Stimulated activated naive CD4-positive, alpha-beta T cell (primary cell): ENCODE measurements at regions not wholly inside any gene's neighbourhood (a gene's known extent, or its start where the extent isn't known, plus 50 kb on each side); places are given as distances from the start of the nearest gene placed in this dataset.

Experiments used
- DNase-seq, 6 experiments: peaks; one replicate each; lab custom pipeline; 2025; lab: John Stamatoyannopoulos, UW

DNA sequence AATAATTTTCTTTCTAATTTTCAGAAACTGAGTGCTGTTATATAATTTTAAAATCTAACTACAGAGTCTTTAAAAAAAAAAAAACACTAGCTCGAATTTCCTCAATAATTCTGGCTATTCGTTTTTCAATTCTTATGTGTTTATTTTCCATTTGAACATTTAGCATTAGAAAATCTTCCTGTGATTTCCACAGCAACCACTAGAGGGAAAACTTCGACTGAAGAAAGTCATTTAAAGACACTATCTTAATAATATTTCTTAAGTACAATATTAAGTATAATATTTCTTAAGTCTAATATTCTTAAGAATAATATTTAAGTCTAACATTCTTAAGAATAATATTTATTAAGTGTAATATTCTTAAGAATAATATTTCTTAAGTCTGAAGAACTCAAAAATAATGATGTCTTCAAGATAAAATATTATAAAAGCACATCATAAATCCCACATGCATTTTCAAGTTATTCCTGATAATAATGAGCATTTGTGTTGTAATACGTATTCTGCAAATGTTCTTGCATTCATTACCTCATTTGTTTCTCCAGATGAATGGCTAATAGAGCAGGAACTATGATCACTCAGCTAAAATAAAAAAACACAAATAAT, 118.4 kb upstream of the WDR17 start:
- DNase-seq: peak in 1 of 6 experiments; percentile 5

DNA sequence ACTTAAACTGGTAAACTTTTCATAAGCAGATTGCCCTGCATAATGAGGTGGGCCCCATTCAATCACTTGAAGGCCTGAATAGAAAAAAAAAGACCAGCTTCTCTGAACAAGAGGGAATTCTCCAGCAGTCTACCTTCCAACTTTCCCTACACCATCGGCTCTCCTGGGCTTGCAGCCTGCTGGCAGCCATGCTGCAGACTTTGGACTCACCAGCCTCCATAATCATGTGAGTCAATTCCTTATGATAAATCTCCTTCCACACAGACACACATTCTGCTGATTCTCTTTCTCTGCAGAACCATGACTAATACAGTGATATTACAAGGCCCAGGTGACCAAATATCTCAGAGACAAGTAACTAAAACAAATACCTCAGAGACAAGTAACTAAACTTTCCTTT, 113.8 kb upstream of the WDR17 start:
- no peak for DNase-seq

DNA sequence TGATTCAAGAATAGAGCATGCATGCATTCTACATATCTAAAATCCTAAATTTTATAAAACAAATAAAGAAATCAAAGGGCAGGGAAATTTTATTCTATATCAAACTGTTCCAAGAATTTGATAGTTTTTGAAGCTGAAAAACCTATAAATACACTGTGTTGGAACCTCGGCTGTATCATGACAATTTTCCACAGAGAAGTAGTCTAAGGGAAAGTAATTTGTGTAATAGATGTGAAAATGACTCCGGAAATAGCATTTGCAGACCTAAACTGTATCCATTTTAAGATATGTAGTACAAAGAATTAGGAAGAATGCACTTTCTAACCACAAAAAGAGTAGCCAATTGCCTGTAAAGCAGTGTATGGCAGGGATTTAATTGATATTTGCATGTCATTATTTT, 112.5 kb upstream of the WDR17 start:
- no peak for DNase-seq

DNA sequence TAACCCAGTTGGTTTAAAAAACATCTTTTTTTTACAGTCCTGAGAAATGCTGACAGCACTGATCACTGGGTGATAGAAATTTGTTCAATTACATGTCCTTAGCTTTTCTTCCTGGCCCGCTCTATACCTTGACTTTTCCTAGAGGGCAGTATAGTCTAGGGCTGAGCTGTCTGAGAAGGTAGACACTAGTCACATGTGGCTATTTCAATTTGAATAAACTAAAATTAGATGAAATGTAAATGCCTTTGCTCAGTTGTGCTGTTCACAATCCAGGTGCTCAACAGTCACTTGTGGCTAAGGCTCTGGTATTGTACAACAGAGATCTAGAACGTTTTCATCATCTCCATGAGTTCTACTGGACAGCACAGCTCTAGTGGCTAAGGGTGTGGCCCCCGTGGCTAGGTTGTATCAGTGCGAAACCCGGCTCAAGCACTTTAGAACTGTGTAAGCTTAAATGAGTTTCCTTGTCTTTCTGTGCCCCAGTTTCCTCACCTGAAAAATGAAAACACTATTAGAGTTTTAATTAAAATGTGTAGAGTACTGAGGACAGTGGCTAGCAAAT, 111.6 kb upstream of the WDR17 start:
- DNase-seq: no peak

DNA sequence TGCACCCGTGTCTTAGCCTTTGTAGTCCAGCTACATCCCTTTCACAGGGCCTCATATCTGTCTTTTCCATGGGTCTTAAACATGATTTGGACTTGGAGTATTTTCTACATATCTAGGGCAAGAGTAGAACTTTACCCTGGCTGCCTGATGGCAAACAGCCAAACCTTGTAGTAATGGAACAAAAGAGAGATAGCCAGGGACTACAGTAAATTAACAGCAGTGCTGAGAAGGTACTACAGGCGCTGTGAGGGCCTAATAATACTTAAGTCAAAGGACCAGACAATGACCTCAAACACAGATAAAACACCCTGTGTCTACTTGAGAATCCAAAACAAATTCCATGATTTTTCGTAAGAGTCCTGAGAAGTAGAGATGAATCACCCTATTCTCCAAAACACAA, 111.0 kb upstream of the WDR17 start:
- DNase-seq: no peak

DNA sequence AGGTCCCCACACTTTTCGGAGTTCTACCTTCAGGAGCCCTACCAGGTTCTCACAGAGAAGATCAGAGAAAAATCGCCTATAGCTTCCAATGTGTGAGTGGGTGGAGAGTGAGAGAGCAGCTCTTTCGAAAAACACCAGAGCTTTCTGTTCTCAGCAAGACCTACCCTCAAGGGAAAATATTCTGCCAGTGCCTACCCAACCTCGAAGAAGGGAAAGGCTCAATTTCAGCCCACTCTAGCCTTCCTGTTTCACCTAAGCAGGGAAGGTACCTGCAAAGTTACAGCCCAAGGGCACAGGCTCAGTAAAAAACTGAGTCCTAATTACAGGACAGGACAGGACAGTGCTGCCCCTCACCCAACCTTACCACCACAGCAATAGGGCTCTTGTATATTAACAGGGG, 104.0 kb upstream of the WDR17 start:
- no peak for DNase-seq

DNA sequence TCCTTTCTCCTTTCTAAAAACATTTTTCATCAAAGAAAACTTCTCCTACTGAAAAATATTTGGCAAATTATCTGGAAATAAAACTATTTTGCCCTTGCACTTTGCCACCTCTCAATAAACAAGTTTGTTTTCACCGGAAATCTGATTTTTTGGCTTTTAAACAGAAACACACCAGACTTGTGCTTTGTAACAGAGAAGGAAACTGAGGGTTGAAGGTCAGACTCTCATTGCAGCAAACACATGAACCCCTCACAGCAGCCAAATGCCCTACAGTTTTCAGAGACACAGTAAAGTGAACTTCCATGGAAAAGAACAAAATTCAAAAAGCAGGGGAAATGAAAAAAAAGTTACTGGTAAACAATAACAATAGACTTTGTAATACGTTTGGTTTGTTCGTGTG, 95.6 kb upstream of the WDR17 start:
- no peak for DNase-seq

DNA sequence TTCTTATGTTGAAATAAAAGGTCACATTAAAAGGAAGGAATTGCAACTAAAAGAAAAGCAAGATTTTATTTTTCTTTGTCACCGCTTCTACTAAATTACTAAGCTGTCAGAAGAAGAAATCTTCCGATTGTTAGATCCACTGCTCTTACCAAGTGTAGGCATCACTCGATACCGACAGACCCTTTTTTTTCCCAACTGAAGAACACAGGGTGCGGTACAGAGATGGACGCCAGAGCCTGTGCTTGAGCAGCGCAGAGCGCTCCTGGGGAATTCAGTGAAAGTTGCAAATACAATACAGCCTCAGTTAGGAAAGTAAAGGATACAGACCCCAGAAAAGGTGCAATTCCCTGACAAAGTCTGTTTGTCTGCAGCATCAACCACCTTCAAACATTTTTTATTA, 94.9 kb upstream of the WDR17 start:
- no peak for DNase-seq

DNA sequence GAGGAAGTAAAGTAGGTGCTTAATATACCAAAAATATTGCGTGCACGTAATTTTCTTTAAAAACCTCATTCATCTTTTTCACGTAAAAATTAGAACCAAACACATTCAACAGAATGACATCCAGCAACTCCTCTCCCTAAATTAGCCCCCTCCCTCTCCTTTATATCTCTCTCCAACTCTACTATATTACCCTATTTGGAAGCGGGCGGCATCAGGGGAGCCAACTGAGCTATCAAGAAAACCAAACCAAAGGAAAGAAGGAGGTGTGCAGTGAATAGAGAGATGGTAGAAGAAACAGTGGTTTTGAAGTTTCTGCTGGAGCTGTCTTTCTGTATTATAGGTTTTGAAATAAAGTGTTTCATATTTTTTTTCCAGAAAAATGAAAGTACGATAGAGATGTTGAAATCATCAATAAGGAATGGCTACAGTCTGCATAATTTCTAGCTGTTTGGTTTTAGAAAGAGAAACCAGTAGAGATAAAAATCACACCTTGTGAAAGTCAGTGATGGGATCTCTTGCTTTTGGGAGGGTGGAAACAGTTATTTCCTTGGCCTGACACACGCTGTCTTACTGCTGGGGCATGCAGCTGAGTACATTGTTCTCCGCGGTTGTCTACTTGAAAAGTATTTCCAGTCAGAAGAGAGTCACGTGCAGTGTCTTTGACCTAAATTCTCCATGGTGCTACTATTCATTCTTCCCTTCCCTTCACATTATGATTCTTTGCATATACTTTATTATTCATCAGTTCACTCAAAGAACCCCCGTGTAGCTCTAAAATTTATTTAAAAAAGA, 94.1 kb upstream of the WDR17 start:
- DNase-seq: no peak

DNA sequence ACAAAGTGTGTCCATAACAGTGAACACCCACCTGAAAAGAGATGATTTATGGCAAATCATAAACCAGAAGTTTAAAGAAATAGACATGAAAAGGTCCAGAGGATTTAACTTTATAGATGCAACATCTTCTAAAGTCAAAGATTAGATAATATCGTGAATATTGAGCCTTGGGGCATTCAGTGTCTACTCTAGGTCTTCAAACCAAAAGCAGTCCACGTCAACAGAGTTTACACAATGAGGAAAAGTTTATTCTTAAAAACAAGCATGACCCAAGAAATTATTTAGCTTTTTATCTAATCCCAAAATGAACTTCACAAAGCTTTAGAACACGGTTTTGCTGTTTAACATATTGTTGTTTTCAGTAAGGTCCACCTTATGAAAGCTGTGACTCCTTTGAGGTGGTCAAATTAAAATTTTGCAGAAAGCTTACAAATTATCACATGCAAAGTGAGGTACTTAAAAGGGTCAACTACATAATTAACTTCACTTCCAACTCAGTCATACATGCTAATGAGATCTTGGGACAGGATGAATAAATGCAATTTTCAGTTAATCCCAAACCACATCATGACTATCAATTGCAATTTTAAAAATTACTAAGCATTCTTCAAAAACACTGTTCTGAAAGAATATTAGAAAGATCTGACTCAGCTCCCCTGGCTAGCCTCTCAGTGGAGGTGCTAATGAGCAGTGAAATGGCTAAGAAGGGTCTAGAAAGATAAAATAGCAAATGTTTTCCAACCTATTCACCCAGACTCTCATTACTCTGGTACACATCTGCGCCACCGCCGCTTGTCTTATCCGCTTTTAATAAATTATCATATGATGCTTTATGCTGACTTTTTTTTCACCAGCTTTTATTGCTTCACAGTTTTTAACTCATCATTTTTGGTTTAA, 92.4 kb upstream of the WDR17 start:
- DNase-seq: no peak

DNA sequence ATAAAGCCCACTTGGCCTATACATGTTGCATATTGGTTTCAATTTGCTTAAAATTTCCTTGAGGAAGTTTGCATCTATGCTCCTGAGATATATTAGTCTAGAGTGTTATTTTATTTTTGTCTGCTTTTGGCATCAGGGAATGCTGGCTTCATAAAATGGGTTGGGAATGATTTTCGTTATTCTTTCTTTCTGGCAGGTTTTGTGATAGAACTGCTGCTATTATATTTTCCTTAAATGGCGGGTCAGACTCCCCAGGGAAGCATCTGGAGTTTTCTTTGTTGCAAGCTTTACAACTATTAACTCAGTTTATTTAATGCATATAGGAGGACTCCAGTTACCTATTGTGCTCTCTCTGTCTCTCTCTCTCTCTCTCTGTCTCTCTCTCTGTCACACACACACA, 82.0 kb upstream of the WDR17 start:
- DNase-seq: no peak

DNA sequence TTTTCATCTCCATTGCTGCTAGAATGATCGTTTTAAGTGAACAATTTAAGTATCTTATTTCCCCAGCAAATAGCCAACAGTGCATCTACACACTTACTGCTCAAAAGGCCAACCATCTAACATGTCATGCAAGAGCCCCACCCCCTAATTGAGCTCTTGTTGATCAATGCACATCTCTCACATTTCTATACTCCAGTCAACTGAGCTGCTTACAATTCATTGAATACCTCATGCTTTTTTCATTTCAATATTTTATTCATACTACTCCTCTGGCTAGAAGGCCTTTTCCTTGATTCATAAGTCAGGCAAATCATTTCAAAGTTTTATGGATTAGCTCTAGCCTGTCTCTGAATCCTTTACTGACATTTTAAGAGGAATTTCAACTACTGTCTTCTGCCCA, 79.0 kb upstream of the WDR17 start:
- no peak for DNase-seq

DNA sequence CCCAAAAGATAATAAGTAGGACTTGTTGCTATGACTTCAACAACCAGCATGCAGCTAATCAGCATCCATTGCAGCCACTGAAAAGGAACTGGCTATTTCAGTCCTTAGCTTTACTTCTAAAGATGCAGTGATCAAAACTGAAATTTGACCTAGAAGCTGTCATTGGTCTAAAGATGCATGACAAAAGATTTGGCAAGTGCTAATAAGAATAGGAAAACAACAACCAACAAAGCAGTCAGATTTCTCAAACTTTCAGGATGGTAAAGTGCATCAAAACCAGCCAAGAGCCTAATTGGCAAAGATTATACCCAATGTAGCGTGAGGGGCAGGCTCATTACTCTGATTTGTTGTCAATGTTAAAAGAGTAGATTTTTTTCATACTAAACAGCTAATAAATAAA, 77.1 kb upstream of the WDR17 start:
- no peak for DNase-seq

DNA sequence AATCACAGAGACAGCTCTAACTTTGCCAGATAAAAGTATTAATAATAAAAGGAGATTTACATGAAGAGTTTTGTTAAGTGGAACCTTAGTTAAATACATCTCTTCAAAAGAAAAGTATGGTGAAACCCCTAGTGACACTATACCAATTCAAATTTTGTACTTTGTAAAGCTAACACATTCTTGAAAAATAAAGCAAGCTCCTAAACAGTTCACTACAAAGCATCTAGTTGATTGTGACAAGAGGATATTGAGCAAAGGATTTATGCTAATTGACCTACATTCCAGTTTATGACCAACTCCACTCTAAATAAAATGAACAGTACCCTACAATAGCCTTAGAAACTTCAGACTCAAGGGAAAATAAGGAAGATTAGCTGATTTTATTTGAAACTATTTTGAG, 69.4 kb upstream of the WDR17 start:
- no peak for DNase-seq

DNA sequence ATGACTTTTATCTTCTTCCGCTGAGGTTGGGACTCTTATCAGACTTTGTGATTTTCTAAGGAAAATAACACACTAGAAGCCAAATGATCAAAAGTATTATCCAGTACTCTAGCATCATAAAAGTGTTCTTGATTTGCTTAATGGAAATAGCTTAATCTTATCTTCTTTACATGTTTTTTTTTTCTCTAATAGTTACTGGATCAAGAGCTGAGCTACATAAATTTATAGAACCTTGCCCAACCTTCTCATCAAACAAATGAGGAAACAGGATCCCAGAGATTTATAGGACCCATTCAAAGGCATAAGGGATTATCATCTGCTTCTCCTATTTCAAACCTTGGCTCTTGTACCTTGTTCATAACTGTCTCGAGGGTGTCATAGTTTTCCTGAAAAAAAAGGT, 68.3 kb upstream of the WDR17 start:
- DNase-seq: no peak

DNA sequence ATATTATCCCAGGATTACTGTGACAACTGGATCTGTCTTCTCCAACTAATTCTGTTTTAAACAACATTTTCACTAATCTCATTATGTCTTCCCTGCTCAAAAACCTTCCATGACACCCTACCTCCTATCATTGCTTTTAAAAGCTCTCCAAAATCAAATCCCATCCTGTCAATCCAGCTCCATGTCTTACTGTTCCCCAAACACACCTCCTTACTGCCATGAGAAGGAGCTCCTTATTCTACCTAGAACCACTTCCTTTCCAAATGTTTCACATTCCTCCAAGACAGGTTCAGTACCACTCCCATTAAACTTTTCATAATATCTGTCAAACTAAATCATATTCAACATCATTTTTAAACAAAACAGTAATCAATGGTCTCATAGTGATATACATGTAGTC, 66.9 kb upstream of the WDR17 start:
- no peak for DNase-seq

DNA sequence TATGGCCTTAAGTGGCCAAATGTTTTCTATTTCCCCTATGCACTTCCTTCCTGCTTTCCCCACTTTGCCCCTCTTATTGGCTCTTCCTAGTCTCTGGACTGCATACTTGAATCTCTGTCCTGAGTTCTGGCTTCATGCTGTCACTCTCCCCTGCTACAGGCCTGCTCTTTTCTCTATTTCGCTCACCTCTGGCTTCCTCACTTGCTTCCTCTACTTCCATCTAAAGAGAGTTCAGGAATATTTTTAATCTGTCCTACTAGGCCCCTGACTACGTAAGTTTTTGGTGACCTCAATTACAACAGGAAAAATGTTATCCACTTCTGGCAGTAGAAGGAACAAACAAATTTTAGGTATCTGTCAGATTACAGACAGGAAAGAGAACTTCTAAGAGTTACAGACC, 65.7 kb upstream of the WDR17 start:
- DNase-seq: no peak

DNA sequence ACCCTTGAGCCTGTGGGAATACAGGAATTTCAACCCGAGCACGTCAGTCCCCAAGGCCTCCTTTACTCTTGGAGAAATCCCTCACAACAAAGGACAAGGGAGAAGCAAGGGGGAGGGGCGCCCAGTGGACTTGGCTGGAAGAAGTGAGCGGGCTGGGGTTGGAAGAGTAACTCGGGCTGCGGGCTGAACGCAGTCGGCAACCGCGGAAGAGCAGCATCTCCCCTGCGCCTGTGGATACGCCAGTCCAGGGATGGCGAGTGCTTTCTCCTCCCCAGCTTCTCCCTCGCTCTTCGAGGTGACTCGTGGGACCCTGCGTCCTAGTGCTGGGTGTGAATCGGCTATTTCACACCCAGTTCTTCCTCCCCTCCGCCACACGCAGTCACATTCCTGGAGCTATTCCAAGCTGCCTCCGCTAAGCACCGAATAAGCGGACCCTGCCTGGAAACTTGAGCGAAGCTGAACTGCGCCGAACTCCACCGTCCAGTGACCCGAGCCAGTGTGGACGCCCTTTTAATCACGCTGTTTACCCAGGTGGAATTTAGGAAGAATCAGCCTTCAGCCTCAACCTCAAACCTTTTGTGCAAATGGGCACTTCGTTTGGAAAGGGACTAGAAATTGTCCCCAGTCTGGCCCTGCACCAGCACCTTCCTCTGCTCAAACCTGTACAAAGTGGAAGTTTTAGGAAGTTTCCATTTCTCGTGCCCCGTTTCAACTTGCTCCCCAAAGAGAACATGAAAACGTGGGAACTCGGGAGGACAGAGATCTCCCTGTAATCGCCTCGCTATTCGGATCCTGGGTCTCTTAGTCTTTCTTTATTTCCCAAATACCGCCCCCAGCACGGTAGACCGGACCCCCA, 64.3 kb upstream of the WDR17 start:
- no peak for DNase-seq

DNA sequence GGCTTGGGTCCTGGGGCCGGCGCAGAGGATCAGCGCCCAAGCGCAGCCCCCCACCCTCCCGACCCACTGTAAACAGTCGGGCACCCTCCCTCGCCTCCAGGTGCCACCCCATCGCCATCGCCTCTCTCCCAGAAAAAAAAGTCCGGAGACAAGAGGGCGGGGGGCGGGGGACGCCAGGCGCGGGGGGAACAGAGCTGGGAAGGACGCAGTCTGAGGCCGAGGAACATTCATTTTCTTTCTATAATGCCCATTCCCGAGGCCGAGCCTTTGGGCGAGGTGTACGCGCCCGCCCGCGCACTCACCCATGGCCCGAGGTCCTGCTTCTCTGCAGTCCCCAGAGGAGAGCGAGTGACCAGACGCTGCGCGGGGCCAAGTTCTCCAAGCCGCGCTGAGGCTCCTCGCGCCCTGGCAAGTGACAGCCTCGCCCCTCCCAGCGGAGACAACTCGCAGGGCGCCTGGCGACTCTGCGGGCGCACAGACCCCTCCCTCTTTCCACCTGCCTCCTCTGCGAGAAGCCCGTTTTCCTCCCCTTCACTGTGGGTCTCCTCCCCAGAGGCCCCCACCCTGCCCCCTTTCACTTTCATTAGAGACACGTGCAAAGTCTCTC, 63.5 kb upstream of the WDR17 start:
- DNase-seq: no peak

DNA sequence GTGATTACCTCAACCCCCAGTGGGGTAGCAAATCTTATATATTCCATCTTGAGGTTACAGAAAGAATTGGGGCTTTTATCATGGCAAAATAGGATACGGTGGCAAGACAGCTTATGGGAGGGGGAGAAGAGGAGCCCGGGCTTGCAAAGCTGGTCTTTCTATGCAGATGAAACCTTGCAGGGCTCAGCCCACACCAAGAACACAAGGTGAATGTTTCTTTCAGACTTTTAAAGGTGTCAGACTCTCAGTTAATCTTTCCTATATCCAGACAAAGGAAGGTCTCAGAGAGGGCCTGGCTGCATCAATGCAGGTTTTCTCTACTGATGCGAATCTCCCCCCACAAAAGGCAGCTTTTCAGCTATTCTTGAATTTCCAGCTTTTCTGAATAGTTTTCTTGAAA, 59.9 kb upstream of the WDR17 start:
- DNase-seq: no peak

DNA sequence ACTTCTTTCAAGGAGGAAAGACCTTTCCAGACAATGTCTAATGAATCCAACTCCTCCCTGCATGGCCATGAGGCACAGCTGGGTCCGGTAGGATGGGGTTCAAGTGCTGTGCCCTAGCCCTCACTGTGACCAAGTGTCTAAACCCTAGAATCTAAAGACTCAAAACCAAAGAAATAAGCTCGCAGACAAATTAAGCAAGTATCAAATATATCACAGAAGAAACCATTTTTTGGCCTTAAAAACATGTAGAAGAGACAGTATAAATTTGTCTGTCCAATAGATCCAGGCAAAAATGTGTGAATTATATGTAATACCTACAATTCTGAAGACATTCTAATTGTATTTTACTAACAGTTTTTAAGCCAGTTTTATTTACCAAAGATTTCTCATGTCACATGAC, 56.4 kb upstream of the WDR17 start:
- no peak for DNase-seq
